RWPE2 (cell line): ENCODE measurements at regions not wholly inside any gene's neighbourhood (a gene's known extent, or its start where the extent isn't known, plus 50 kb on each side); places are given as distances from the start of the nearest gene placed in this dataset.

Experiments used
- ATAC-seq: fragments of 200-7000 bp; cut with Tn5 transposase; 3 replicates; pipeline ENCODE4 v1.9.1; 2021; ENCODE audit warnings: low read depth
- DNase-seq: peaks from one replicate; pipeline ENCODE4 v3.0.0-alpha.2; 2020; ENCODE audit warnings: low spot score
- H3K27ac ChIP-seq: fragments of 450-650 bp; 2 replicates; pipeline ENCODE4 v1.5.1; 2017; ENCODE audit warnings: mild to moderate bottlenecking; ENCODE audit not compliant: poor library complexity, severe bottlenecking
- H3K27me3 ChIP-seq: fragments of 250-450 bp; sonication (Bioruptor Pico); 2 replicates; pipeline ENCODE4 v1.5.1; 2021; ENCODE audit warnings: mild to moderate bottlenecking, moderate library complexity; ENCODE audit not compliant: insufficient read depth, poor library complexity, severe bottlenecking
- H3K36me3 ChIP-seq: fragments of 250-450 bp; sonication (Bioruptor Pico); 2 replicates; pipeline ENCODE4 v1.5.1; 2020; ENCODE audit warnings: low read depth, mild to moderate bottlenecking, moderate library complexity
- H3K4me1 ChIP-seq: fragments of 250-450 bp; sonication (Bioruptor Pico); 2 replicates; pipeline ENCODE4 v1.5.1; 2021; ENCODE audit warnings: mild to moderate bottlenecking, moderate library complexity; ENCODE audit not compliant: insufficient read depth, poor library complexity, severe bottlenecking
- H3K4me3 ChIP-seq: fragments of 250-450 bp; sonication (Bioruptor Pico); 2 replicates; pipeline ENCODE4 v1.5.1; 2021; ENCODE audit warnings: mild to moderate bottlenecking, moderate library complexity; ENCODE audit not compliant: severe bottlenecking
- H3K9me3 ChIP-seq: fragments of 250-450 bp; sonication (Bioruptor Pico); 2 replicates; pipeline ENCODE4 v1.5.1; 2021; ENCODE audit warnings: mild to moderate bottlenecking, moderate library complexity; ENCODE audit not compliant: severe bottlenecking
- CTCF ChIP-seq: fragments of 450-650 bp; IDR thresholded peaks from one replicate; pipeline ENCODE4 v1.5.1; 2017; ENCODE audit warnings: mild to moderate bottlenecking, moderate library complexity; ENCODE audit not compliant: poor library complexity, severe bottlenecking

GRCh38 chr6:82030761-82031503 is 216.6 kb downstream of the IBTK start:
- Histone ChIP-seq H3K36me3 (no peaks in the 10 kb centered on the region), H3K27me3 (no peaks in the 10 kb centered on the region), H3K27ac (no peak overlapping the region), H3K9me3 (no peaks in the 10 kb centered on the region), H3K4me3 (no peak overlapping the region), H3K4me1 (peaks cover 8% of the 10 kb centered on the region)
- no peak for DNase-seq
- TF ChIP-seq CTCF: no peak
- no peak for ATAC-seq

DNA sequence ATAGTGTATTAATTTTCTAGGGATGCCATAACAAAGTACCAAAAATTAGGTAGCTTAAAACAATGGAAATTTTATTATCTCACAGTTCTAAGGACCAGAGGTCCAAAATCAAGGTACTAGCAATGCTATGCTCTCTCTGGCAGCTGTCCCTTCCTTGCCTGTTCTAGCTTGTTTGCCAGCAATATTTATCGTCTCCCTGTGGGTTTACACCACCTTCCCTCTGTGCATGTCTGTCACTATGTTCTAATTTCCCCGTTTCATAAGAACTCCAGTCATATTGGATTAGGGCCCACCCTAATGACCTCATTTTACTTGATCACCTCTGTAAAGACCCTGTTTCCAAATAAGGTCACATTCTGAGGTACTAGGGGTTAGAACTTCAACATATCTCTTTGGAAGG is 217.2 kb downstream of the IBTK start:
- DNase-seq (no peak), ATAC-seq (peak; percentile 41; the same call in 1 of the 3 replicates)
- H3K36me3 ChIP-seq: no peaks in the 10 kb centered on the region
- H3K4me1 ChIP-seq: peaks cover 8% of the 10 kb centered on the region
- H3K27me3 ChIP-seq: no peaks in the 10 kb centered on the region
- H3K4me3 ChIP-seq: no peak overlapping the region
- TF ChIP-seq CTCF: no peak
- H3K9me3 ChIP-seq: no peaks in the 10 kb centered on the region
- no peak overlapping the region for H3K27ac ChIP-seq

GRCh38 chr6:82025271-82025670 is 222.3 kb downstream of the IBTK start:
- Histone ChIP-seq H3K27ac (no peak overlapping the region), H3K36me3 (no peaks in the 10 kb centered on the region), H3K27me3 (no peaks in the 10 kb centered on the region), H3K4me3 (no peak overlapping the region), H3K4me1 (peaks cover 22% of the 10 kb centered on the region), H3K9me3 (no peaks in the 10 kb centered on the region)
- ATAC-seq (no peak), DNase-seq (no peak)
- TF ChIP-seq CTCF: no peak

DNA sequence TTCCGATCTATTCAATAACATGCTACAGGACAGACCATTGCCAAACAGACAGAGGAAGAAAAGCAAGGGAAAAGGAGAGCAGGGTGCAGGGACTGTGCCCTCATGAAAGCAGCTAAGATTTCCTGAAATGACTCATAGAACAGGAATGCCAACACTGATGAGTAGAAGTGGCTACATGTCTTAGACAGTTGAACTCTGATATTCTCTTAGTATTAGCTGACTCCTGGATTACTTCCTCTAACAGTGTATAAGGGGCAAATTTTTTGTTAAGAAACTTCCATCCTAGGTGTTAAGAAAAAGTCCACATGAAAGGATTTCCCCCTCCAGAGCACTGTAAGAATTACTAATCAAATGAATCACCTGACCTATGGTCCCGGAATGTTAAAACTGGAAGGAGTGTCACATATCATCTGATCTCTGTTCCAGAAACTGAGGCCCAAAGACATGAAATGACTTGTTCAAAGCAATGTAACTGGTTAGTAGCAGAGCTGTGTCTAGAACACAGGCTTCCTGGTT is 224.9 kb downstream of the IBTK start:
- no peak for DNase-seq
- Histone ChIP-seq H3K27me3 (no peaks in the 10 kb centered on the region), H3K4me3 (no peak overlapping the region), H3K4me1 (peaks cover 25% of the 10 kb centered on the region), H3K9me3 (no peaks in the 10 kb centered on the region), H3K36me3 (no peaks in the 10 kb centered on the region), H3K27ac (peak overlapping the region; percentile 88)
- TF ChIP-seq CTCF: no peak
- peak; percentile 98 for ATAC-seq

GRCh38 chr6:82017773-82018172 is 229.8 kb downstream of the IBTK start:
- DNase-seq (no peak), ATAC-seq (no peak)
- Histone ChIP-seq H3K4me1 (peaks cover 46% of the 10 kb centered on the region), H3K9me3 (no peaks in the 10 kb centered on the region), H3K36me3 (no peaks in the 10 kb centered on the region), H3K4me3 (no peak overlapping the region), H3K27me3 (no peaks in the 10 kb centered on the region), H3K27ac (peak overlapping the region; percentile 58)
- TF ChIP-seq CTCF: no peak
